ENCODE measurements at regions not wholly inside any gene's neighbourhood (a gene's known extent, or its start where the extent isn't known, plus 50 kb on each side); places are given as distances from the start of the nearest gene placed in this dataset.
"Not testable (repeated sequence)": the region's sequence is repeated elsewhere in the genome, so short reads cannot be mapped to it uniquely, and the experiment has no call there.

DNA sequence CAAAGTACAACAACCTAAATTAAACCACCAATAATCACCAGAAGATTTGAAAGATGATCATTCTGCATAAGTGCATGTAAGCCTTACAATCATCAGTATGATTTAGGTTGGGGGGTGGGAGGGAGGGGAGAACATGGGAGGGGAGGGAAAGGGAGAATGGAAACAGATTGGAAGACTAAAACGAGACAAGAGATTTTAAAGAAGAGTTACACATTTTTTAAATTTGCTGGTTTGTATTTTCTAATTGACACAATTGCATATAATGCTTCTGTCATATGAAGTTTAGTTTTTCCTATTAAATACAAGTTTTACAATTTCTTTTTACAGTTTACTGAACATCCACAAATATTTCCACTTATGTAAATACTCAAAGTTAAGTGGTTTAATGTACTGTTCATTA, 2118.9 kb downstream of the PCDH9 start:
- no peak overlapping the region for H3K4me2 ChIP-seq (ENCODE audit: insufficient read depth, low read length)
- no peaks in the 10 kb centered on the region for H3K79me2 ChIP-seq (ENCODE audit: insufficient read depth, low read length)
- H3K9me3 ChIP-seq (ENCODE audit: low read depth, low read length) = peaks cover 2% of the 10 kb centered on the region
- no peak for DNase-seq (ENCODE audit: insufficient read length, low spot score, missing footprints)
- no peaks in the 10 kb centered on the region for H3K36me3 ChIP-seq (ENCODE audit: insufficient read depth, low read length)
- no peak overlapping the region for H3K27ac ChIP-seq (ENCODE audit: low read depth, low read length)
- H3K4me3 ChIP-seq (ENCODE audit: insufficient read depth, low read length) = no peak overlapping the region
- H3K27me3 ChIP-seq (ENCODE audit: insufficient read depth, low read length) = no peaks in the 10 kb centered on the region
- TF ChIP-seq, protein P1, sequence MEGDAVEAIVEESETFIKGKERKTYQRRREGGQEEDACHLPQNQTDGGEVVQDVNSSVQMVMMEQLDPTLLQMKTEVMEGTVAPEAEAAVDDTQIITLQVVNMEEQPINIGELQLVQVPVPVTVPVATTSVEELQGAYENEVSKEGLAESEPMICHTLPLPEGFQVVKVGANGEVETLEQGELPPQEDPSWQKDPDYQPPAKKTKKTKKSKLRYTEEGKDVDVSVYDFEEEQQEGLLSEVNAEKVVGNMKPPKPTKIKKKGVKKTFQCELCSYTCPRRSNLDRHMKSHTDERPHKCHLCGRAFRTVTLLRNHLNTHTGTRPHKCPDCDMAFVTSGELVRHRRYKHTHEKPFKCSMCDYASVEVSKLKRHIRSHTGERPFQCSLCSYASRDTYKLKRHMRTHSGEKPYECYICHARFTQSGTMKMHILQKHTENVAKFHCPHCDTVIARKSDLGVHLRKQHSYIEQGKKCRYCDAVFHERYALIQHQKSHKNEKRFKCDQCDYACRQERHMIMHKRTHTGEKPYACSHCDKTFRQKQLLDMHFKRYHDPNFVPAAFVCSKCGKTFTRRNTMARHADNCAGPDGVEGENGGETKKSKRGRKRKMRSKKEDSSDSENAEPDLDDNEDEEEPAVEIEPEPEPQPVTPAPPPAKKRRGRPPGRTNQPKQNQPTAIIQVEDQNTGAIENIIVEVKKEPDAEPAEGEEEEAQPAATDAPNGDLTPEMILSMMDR (IDR thresholded peaks at IDR 0.05; ENCODE audit: extremely low read depth, low read depth, low read length) = no peak
- H4K20me1 ChIP-seq (ENCODE audit: insufficient read depth, low read length) = no peaks in the 10 kb centered on the region
- no peaks in the 10 kb centered on the region for H3K4me1 ChIP-seq (ENCODE audit: insufficient read depth, low read length)
- H2AFZ ChIP-seq (ENCODE audit: low read length) = no peak overlapping the region

DNA sequence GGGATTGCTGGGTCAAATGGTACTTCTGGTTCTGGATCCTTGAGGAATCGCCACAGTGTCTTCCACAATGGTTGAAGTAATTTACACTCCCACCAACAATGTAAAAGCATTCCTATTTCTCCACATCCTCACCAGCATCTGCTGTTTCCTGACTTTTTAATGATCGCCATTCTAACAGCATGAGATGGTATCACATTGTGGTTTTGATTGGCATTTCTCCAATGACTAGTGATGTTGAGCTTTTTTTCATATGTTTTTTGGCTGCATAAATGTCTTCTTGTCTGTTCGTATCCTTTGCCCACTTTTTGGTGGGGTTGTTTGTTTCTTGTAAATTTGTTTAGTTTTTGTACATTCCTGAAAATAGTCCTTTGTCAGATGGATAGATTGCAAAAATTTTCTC, 2125.7 kb downstream of the PCDH9 start:
- H3K4me2 ChIP-seq (ENCODE audit: insufficient read depth, low read length); H4K20me1 ChIP-seq (ENCODE audit: insufficient read depth, low read length); H3K4me3 ChIP-seq (ENCODE audit: insufficient read depth, low read length); H3K36me3 ChIP-seq (ENCODE audit: insufficient read depth, low read length); H3K79me2 ChIP-seq (ENCODE audit: insufficient read depth, low read length); H3K9me3 ChIP-seq (ENCODE audit: low read depth, low read length); H2AFZ ChIP-seq (ENCODE audit: low read length); DNase-seq (ENCODE audit: insufficient read length, low spot score, missing footprints); H3K27me3 ChIP-seq (ENCODE audit: insufficient read depth, low read length); H3K27ac ChIP-seq (ENCODE audit: low read depth, low read length); H3K4me1 ChIP-seq (ENCODE audit: insufficient read depth, low read length): not testable (repeated sequence)

DNA sequence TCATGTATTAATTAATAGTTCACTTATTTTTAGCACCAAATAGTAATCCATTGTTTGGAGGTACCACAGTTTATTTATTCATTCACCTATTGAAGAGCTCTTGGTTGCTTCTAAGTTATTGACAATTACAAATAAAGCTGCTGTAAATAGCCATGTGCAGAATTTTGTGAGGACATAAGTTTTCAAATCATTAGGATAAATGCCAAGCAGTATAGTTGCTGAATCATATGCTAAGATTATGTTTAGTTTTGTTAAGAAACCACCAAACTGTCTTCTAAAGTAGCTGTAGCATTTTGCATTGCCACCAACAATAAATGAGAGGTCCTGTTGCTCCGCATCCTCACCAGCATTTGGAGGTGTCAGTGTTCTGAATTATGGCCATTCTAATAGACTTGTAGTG, 2126.8 kb downstream of the PCDH9 start:
- H3K4me1 ChIP-seq (ENCODE audit: insufficient read depth, low read length) = no peaks in the 10 kb centered on the region

DNA sequence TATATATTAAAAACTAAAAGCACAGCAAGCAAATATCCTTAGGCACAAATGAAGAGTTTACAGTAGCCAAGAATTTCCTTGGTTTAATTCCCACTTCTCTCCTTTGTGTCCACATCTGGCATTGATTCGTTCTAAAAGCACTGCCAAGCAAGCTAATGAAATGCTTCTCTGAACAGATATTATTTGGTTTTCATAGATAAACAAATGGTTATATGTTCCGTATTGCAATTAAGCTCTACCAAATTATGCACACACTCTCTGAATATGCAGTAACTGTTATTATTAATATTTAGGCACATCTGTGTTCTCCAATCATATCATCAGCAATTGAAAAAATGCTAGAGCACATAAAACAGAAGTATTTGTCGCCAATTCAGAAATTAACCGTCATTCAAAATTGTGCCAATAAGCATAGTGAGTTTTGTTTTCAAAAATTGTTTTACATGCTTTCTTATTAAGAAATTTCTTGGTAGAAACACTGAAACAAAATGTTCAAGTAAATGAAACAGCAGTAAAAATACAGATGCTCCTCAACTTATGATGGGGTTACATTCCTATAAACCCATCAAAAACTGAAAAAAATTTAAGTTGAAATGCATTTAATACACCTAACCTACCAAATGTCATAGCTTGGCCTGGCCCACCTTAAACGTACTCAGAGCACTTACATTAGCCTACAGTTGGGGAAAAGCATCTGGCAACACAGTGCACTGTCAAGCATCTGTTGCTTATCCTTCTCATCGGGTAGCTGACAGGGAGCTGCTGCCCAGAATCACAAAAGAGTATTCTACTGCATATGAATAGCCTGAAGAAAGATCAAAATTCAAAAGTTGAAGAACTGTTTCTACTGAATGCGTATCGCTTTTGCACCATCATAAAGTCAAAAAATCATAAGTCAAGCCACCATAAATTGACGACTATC, 2134.7 kb downstream of the PCDH9 start:
- no peaks in the 10 kb centered on the region for H3K79me2 ChIP-seq (ENCODE audit: insufficient read depth, low read length)
- no peaks in the 10 kb centered on the region for H3K36me3 ChIP-seq (ENCODE audit: insufficient read depth, low read length)
- no peak overlapping the region for H3K4me2 ChIP-seq (ENCODE audit: insufficient read depth, low read length)
- H2AFZ ChIP-seq (ENCODE audit: low read length) = no peak overlapping the region
- H3K27ac ChIP-seq (ENCODE audit: low read depth, low read length) = no peak overlapping the region
- peak; percentile 2 for DNase-seq (ENCODE audit: insufficient read length, low spot score, missing footprints)
- H3K4me1 ChIP-seq (ENCODE audit: insufficient read depth, low read length) = no peaks in the 10 kb centered on the region
- TF ChIP-seq, protein P1 (IDR thresholded peaks at IDR 0.05; ENCODE audit: extremely low read depth, low read depth, low read length) = no peak
- H4K20me1 ChIP-seq (ENCODE audit: insufficient read depth, low read length) = no peaks in the 10 kb centered on the region
- H3K4me3 ChIP-seq (ENCODE audit: insufficient read depth, low read length) = no peak overlapping the region
- no peaks in the 10 kb centered on the region for H3K27me3 ChIP-seq (ENCODE audit: insufficient read depth, low read length)
- H3K9me3 ChIP-seq (ENCODE audit: low read depth, low read length) = no peaks in the 10 kb centered on the region

More for the DNA sequence above, 2126.8 kb downstream of the PCDH9 start:
- no peak overlapping the region for H3K4me3 ChIP-seq (ENCODE audit: insufficient read depth, low read length)
- no peaks in the 10 kb centered on the region for H4K20me1 ChIP-seq (ENCODE audit: insufficient read depth, low read length)
- H3K79me2 ChIP-seq (ENCODE audit: insufficient read depth, low read length) = no peaks in the 10 kb centered on the region
- no peak overlapping the region for H3K27ac ChIP-seq (ENCODE audit: low read depth, low read length)
- TF ChIP-seq, protein P1 (IDR thresholded peaks at IDR 0.05; ENCODE audit: extremely low read depth, low read depth, low read length) = no peak
- no peak overlapping the region for H2AFZ ChIP-seq (ENCODE audit: low read length)
- H3K36me3 ChIP-seq (ENCODE audit: insufficient read depth, low read length) = no peaks in the 10 kb centered on the region
- no peak overlapping the region for H3K4me2 ChIP-seq (ENCODE audit: insufficient read depth, low read length)
- DNase-seq (ENCODE audit: insufficient read length, low spot score, missing footprints) = no peak
- no peaks in the 10 kb centered on the region for H3K9me3 ChIP-seq (ENCODE audit: low read depth, low read length)
- no peaks in the 10 kb centered on the region for H3K27me3 ChIP-seq (ENCODE audit: insufficient read depth, low read length)

Measured in osteoblast (primary cell).